GM04503 (cell line): ENCODE measurements at regions not wholly inside any gene's neighbourhood (a gene's known extent, or its start where the extent isn't known, plus 50 kb on each side); places are given as distances from the start of the nearest gene placed in this dataset.

Experiments
- DNase-seq: peaks from one replicate; pipeline ENCODE4 v3.0.0-alpha.2; 2012; ENCODE audit warnings: low read depth

- no peak for DNase-seq
These were observed 377.0 kb downstream of the GATA3 start for GRCh38 chr10:8431511-8431910.

- no peak for DNase-seq
These were observed 380.9 kb downstream of the GATA3 start for GRCh38 chr10:8435186-8436055.

GRCh38 chr10:8437896-8438295, 383.4 kb downstream of the GATA3 start:
- DNase-seq: no peak

GRCh38 chr10:8438603-8439002, 384.1 kb downstream of the GATA3 start:
- DNase-seq: no peak

- DNase-seq: no peak
These were observed 384.6 kb downstream of the GATA3 start for GRCh38 chr10:8439040-8439439.

- no peak for DNase-seq
These were observed 390.1 kb downstream of the GATA3 start for GRCh38 chr10:8444630-8445029.

- DNase-seq: no peak
These were observed 390.9 kb downstream of the GATA3 start for GRCh38 chr10:8445353-8445752.

- DNase-seq: no peak
These were observed 395.4 kb downstream of the GATA3 start for GRCh38 chr10:8449909-8450308.

GRCh38 chr10:8453587-8453986, 399.1 kb downstream of the GATA3 start:
- no peak for DNase-seq

DNA sequence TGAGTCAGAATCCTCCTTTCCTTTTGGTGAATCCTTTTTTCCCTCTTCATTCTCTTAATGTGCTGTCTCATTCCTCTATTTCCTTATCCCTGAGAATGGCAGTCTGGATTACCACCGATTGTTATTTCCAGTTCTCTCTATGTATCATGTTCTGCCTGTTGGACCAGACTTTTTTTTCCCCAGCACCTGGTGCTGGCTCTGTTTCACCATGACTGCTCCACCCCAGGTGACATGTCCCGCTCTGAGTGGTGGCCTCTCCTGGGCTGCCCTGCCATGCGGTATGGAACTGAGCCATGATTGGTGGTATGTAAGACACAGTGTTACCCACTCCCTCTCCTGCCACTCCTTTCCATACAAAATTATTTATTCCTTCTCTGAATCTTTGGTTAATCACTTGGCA, 399.9 kb downstream of the GATA3 start:
- no peak for DNase-seq

DNA sequence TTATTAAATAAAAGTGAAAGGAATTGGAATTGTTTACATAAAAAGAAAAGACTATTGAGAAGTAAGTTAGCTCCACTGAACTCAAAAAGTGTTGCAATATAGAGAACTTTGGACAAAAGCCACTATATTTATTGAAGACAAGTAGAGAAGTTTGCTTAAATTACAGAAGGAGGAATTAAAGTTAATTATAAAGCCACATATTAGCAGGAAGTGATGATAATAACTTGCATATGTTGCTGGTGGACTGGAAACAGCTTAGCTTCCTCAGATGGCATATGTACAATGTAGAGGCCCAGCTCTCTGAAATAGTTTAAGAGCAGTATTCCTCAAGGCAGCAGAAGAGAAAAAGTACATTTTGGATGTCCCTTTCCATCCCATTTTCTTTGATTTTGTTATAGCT, 400.7 kb downstream of the GATA3 start:
- no peak for DNase-seq

GRCh38 chr10:8456386-8456785, 401.9 kb downstream of the GATA3 start:
- no peak for DNase-seq

- DNase-seq: no peak
These were observed 406.1 kb downstream of the GATA3 start for GRCh38 chr10:8460626-8461025.

- DNase-seq: no peak
These were observed 408.1 kb downstream of the GATA3 start for GRCh38 chr10:8462565-8462964.

DNA sequence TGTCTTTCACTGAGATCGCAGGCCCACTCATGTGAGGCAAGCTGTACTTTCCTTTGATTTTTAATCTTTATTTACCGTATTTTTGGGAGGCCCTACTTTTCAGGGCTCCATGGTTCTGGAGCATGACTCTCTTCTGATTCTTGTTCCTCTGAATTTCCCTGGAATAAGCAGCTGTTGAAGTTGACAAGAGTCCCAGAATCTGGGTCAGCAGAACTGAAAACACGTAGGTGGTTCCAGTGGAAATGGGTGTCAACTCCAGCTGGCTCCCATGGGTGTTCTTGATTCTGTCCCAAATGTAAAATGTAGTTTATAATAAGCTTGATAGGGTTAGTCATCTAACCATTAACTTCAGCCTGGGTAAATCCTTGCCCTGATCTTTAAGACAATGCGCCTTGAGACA, 409.4 kb downstream of the GATA3 start:
- DNase-seq: no peak

- no peak for DNase-seq
These were observed 414.0 kb downstream of the GATA3 start for GRCh38 chr10:8468477-8468876.

DNA sequence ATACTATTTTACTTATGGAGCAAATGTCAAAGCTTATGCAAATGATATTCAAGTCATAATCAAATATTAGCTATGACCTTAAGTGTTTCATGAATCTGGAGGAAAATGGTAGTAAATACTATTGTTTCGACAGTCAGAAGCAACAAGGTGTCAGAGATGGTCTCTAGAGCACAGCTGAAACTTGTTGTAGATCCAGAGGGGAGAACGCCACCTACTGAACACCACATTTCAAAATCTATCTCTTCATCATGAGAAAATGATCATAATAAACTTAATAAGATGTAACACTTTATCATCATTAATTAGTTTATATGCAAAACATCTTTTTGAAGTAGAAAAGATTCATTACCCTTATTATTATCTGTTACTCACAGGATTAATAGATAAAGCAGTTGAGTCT, 418.7 kb downstream of the GATA3 start:
- no peak for DNase-seq

GRCh38 chr10:8477300-8477699, 422.8 kb downstream of the GATA3 start:
- no peak for DNase-seq

- DNase-seq: no peak
These were observed 427.4 kb downstream of the GATA3 start for GRCh38 chr10:8481718-8482504.

DNA sequence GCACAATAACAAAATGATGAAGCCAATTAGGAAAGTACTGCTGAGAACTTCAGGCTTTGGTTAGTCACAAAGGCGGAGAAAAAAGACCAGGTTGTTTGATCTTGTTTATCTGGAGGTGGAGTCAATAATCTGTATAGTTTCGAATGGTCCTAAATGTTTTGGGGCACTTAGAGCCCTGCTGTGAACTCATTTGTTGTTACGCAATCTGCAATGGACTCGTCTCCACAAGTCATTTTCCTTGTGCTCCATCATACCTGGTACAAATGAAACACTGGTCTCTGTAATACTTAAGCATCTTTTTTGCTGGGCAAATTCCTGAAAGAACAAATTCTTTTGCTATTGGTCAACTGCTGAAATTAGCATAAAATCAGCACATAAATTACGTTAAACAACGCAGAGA, 430.5 kb downstream of the GATA3 start:
- DNase-seq: no peak

- DNase-seq: no peak
These were observed 432.9 kb downstream of the GATA3 start for GRCh38 chr10:8487346-8487745.

GRCh38 chr10:8489232-8489631, 434.7 kb downstream of the GATA3 start:
- no peak for DNase-seq

GRCh38 chr10:8489823-8490222, 435.3 kb downstream of the GATA3 start:
- DNase-seq: no peak
